Suprapubic skin (tissue), 4 donors: ENCODE measurements at regions not wholly inside any gene's neighbourhood (a gene's known extent, or its start where the extent isn't known, plus 50 kb on each side); places are given as distances from the start of the nearest gene placed in this dataset.
A peak's percentile ranks its signal among the peaks of the same experiment; 100 is the strongest.

Source experiments
- DNase-seq, 2 donors: peaks; one replicate each; pipeline ENCODE4 v3.0.0-alpha.2; 2019; ENCODE audit warnings: low spot score in 2 of 2
- H3K27ac ChIP-seq: fragments of 200-600 bp; sonication (generic); one replicate; pipeline ENCODE4 v1.5.1; 2019
- H3K27me3 ChIP-seq: fragments of 200-600 bp; sonication (generic); one replicate; pipeline ENCODE4 v1.5.1; 2019
- H3K36me3 ChIP-seq: fragments of 200-600 bp; sonication (generic); one replicate; pipeline ENCODE4 v1.5.1; 2019
- H3K4me1 ChIP-seq: fragments of 200-600 bp; sonication (generic); one replicate; pipeline ENCODE4 v1.5.1; 2019
- H3K4me3 ChIP-seq: fragments of 200-600 bp; sonication (generic); one replicate; pipeline ENCODE4 v1.5.1; 2019; ENCODE audit warnings: mild to moderate bottlenecking
- H3K9me3 ChIP-seq: fragments of 200-600 bp; sonication (generic); one replicate; pipeline ENCODE4 v1.5.1; 2019
- EP300 ChIP-seq: sonication (generic); formaldehyde crosslinking; IDR thresholded peaks from one replicate; pipeline ENCODE4 v1.6.1; 2017; ENCODE audit warnings: antibody characterized with exemption
- POLR2A ChIP-seq, 2 donors: fragments of 450-650 bp; IDR thresholded peaks; one replicate each; pipeline ENCODE4 v1.6.1; 2017; ENCODE audit warnings: antibody characterized with exemption in 2 of 2, mild to moderate bottlenecking in 2 of 2, moderate library complexity in 2 of 2
- POLR2AphosphoS5 ChIP-seq, 3 donors: sonication (generic); formaldehyde crosslinking; IDR thresholded peaks; one replicate each; pipeline ENCODE4 v1.6.1; 2017; ENCODE audit warnings: antibody characterized with exemption in 3 of 3
- WGBS: methylation state at CpG from one replicate; pipeline ENCODE4 v1.1.5; 2018; 5-methylcytosine and 5-hydroxymethylcytosine counted together
- TF ChIP-seq, protein P1 (sequence below), 2 donors: fragments of 200-600 bp in 1 of 2; fragments of 450-650 bp in 1 of 2; sonication (generic) in 1 of 2; IDR thresholded peaks; one replicate each; pipeline ENCODE4 v1.5.1; 2016 to 2019; ENCODE audit warnings: antibody characterized with exemption in 2 of 2, mild to moderate bottlenecking in 1 of 2, moderate library complexity in 1 of 2

DNA sequence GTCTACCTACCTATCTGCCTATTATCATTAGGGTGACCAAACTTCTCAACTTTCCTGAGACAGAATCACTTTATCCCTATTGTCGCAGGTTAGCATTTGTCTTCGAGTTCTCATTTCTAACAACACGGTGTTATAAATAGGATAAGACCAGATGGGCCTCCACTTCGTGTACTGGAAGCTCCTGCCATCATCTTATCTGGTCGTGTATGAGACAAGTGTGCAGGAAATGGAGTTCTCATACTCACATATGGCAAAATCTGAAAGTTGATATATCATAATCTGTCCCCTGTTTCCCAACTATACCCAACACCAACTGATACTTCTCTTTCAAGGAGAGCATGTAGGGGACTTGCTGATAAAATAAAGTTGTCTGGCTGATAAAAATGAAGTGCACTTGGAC is 287.4 kb upstream of the FOXK1 start:
- TF ChIP-seq EP300 = no peak
- no peak for TF ChIP-seq POLR2A (IDR thresholded peaks at IDR 0.05)
- no peak overlapping the region for H3K4me3 ChIP-seq
- H3K4me1 ChIP-seq = no peaks in the 10 kb centered on the region
- H3K27me3 ChIP-seq = no peaks in the 10 kb centered on the region
- no peak overlapping the region for H3K27ac ChIP-seq
- no peaks in the 10 kb centered on the region for H3K9me3 ChIP-seq
- no peak for DNase-seq
- WGBS = 71% methylated on average over 5 of the region's 5 CpGs
- H3K36me3 ChIP-seq = no peaks in the 10 kb centered on the region

DNA sequence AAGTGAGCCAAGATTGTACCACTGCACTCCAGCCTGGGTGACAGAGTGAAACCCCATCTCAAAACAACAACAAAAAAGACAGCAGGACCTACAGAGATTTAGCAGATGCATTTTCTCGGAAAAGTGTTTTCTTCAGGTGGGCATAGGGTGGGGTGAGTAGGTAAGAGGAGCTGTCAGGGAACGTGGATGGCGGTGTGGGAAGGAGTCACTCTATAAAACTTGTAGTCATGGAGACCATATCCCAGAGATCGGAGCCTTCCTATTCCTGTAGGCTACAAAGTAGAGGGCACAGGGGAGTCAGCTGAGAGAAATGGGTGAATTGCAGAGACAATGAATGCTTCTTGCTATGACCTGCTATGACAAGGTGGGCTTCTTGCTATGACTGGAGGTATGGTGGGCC is 283.0 kb upstream of the FOXK1 start:
- WGBS = 87% methylated on average over 4 of the region's 4 CpGs
- peak in 1 of 2 donors; percentile 43 for DNase-seq
- Histone ChIP-seq H3K27me3 (no peaks in the 10 kb centered on the region), H3K4me3 (no peak overlapping the region), H3K9me3 (no peaks in the 10 kb centered on the region), H3K36me3 (no peaks in the 10 kb centered on the region), H3K4me1 (no peaks in the 10 kb centered on the region), H3K27ac (no peak overlapping the region)
- TF ChIP-seq POLR2A (IDR thresholded peaks at IDR 0.05) (no peak), EP300 (no peak), POLR2AphosphoS5 (IDR thresholded peaks at IDR 0.05) (no peak)
- TF ChIP-seq, protein P1, sequence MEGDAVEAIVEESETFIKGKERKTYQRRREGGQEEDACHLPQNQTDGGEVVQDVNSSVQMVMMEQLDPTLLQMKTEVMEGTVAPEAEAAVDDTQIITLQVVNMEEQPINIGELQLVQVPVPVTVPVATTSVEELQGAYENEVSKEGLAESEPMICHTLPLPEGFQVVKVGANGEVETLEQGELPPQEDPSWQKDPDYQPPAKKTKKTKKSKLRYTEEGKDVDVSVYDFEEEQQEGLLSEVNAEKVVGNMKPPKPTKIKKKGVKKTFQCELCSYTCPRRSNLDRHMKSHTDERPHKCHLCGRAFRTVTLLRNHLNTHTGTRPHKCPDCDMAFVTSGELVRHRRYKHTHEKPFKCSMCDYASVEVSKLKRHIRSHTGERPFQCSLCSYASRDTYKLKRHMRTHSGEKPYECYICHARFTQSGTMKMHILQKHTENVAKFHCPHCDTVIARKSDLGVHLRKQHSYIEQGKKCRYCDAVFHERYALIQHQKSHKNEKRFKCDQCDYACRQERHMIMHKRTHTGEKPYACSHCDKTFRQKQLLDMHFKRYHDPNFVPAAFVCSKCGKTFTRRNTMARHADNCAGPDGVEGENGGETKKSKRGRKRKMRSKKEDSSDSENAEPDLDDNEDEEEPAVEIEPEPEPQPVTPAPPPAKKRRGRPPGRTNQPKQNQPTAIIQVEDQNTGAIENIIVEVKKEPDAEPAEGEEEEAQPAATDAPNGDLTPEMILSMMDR (IDR thresholded peaks at IDR 0.05) = no peak

DNA sequence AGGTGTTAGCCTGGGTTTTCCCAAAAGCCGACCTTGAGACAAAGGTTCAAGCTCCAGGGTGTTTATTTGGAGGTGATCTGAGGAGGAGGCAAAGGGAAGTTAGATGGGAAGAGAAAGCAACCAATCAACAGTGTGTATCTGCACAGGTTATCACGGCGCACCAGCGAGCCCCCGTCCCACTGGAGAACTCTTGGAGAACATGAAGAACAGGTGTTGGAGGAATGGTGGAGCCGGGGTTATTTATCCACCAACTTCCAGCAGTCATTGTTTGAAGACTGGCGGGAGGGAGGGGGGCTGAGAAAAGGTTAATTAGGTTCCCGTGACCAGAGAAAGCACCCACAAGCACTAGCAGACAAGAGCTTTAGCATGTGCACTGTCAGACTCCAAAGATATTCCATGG is 282.5 kb upstream of the FOXK1 start:
- Histone ChIP-seq H3K4me3 (no peak overlapping the region), H3K36me3 (no peaks in the 10 kb centered on the region), H3K9me3 (no peaks in the 10 kb centered on the region), H3K27me3 (no peaks in the 10 kb centered on the region), H3K4me1 (no peaks in the 10 kb centered on the region), H3K27ac (no peak overlapping the region)
- TF ChIP-seq POLR2AphosphoS5 (IDR thresholded peaks at IDR 0.05) (no peak), EP300 (no peak), POLR2A (IDR thresholded peaks at IDR 0.05) (no peak)
- TF ChIP-seq, protein P1 (IDR thresholded peaks at IDR 0.05) = no peak
- 86% methylated on average over 8 of the region's 8 CpGs for WGBS
- DNase-seq = peak in 1 of 2 donors; percentile 56

DNA sequence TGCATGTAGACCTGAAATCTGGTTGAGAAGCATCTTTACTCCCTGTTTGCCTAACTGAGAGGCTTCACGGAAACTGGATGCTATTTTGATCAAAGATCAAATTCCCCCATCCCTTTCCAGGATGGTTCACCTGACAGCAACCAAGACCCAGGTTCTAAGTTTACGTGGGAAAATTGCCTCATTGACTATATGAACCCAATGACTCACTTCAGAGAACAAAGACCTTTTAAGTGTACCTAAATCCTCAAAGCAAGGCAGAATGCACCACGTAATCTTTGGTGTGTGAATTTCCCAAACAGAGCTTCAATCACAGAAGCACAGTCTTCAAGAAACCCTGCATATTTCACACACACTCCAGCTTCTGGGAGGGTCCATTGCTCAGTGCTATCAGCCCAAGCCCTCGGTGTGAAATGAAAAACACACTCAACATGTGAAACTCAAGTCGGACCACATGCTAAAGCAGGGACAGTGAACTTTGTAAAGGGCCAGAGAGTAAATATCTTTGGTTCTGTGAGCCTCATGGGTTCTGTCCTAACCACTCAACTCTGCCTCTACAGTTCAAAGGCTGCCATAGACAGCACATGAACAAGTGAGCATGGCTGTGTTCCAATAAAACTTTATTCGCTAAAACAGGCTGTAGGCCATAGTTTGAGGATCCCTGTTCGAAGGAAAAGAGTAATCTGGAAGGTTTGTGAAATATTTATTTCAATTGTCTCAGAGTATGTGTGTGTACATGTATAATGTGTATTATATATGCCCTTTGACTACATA is 275.6 kb upstream of the FOXK1 start:
- H3K36me3 ChIP-seq = no peaks in the 10 kb centered on the region
- no peak for DNase-seq
- no peaks in the 10 kb centered on the region for H3K4me1 ChIP-seq
- H3K27me3 ChIP-seq = no peaks in the 10 kb centered on the region
- TF ChIP-seq, protein P1 (IDR thresholded peaks at IDR 0.05) = no peak
- TF ChIP-seq EP300 (no peak), POLR2A (IDR thresholded peaks at IDR 0.05) (no peak), POLR2AphosphoS5 (IDR thresholded peaks at IDR 0.05) (no peak)
- H3K4me3 ChIP-seq = no peak overlapping the region
- WGBS = 72% methylated on average over 7 of the region's 7 CpGs
- H3K27ac ChIP-seq = no peak overlapping the region
- H3K9me3 ChIP-seq = peaks cover 3% of the 10 kb centered on the region

DNA sequence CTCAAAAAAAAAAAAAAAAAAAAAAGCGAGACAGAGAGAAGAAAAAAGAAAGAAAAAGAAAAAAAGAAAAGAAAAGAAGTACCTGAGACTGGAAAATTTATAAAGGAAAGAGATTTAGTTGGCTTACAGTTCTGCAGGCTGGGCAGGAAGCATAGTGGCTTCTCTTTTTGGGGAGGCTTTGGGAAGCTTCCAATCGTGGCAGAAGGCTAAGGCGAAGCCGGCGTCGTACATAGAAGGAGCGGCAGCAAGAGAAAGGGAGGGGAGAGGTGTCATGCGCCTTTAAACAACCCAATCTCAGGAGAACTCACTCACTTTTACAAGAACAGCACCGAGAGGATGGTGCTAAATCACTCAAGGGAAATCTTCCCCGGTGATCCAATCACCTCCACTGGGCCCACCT is 272.1 kb upstream of the FOXK1 start:
- WGBS = 77% methylated on average over 10 of the region's 10 CpGs
- no peak overlapping the region for H3K4me3 ChIP-seq
- H3K36me3 ChIP-seq = no peaks in the 10 kb centered on the region
- no peak overlapping the region for H3K27ac ChIP-seq
- DNase-seq = no peak
- H3K9me3 ChIP-seq = peaks cover 14% of the 10 kb centered on the region
- no peaks in the 10 kb centered on the region for H3K4me1 ChIP-seq
- H3K27me3 ChIP-seq = no peaks in the 10 kb centered on the region
- no peak for TF ChIP-seq POLR2A (IDR thresholded peaks at IDR 0.05)
- TF ChIP-seq EP300 = no peak
- TF ChIP-seq, protein P1 (IDR thresholded peaks at IDR 0.05) = no peak
- no peak for TF ChIP-seq POLR2AphosphoS5 (IDR thresholded peaks at IDR 0.05)
